ENCODE measurements at regions not wholly inside any gene's neighbourhood (a gene's known extent, or its start where the extent isn't known, plus 50 kb on each side); places are given as distances from the start of the nearest gene placed in this dataset.

GRCh38 chr4:63757929-63758328 is 651.3 kb downstream of the TECRL start:
- Histone ChIP-seq H3K79me2 (ENCODE audit: control insufficient read depth, insufficient read depth, low read length) (no peaks in the 10 kb centered on the region), H3K27me3 (ENCODE audit: control insufficient read depth, extremely low read depth, insufficient read depth, low read length) (no peaks in the 10 kb centered on the region), H4K20me1 (ENCODE audit: control insufficient read depth, extremely low read depth, insufficient read depth, low read length) (no peaks in the 10 kb centered on the region), H3K9ac (ENCODE audit: control insufficient read depth, extremely low read depth, insufficient read depth, low read length) (no peak overlapping the region), H3K4me2 (ENCODE audit: control insufficient read depth, extremely low read depth, insufficient read depth, low read depth, low read length) (no peak overlapping the region), H2AFZ (ENCODE audit: control insufficient read depth, low read length) (no peak overlapping the region), H3K4me3 (ENCODE audit: control insufficient read depth in 2 of 3, extremely low read depth in 1 of 3, insufficient read depth in 2 of 3, low read depth in 1 of 3, low read length in 3 of 3) (no peak overlapping the region), H3K36me3 (ENCODE audit: control insufficient read depth in 2 of 2, extremely low read depth in 1 of 2, insufficient read depth in 2 of 2, low read length in 2 of 2) (no peaks in the 10 kb centered on the region), H3K27ac (ENCODE audit: control insufficient read depth, insufficient read depth, low read length) (no peak overlapping the region), H3K4me1 (ENCODE audit: control insufficient read depth, extremely low read depth, insufficient read depth, low read length) (no peaks in the 10 kb centered on the region), H3K9me1 (ENCODE audit: control insufficient read depth, extremely low read depth, insufficient read depth, low read length) (no peaks in the 10 kb centered on the region), H3K9me3 (ENCODE audit: control insufficient read depth, low read depth, low read length) (no peaks in the 10 kb centered on the region)
- FAIRE-seq (no peak), DNase-seq (ENCODE audit: low read depth, low spot score) (no peak)
- TF ChIP-seq EZH2 (IDR thresholded peaks at IDR 0.05; ENCODE audit: low read length) = no peak
- TF ChIP-seq, protein P1, sequence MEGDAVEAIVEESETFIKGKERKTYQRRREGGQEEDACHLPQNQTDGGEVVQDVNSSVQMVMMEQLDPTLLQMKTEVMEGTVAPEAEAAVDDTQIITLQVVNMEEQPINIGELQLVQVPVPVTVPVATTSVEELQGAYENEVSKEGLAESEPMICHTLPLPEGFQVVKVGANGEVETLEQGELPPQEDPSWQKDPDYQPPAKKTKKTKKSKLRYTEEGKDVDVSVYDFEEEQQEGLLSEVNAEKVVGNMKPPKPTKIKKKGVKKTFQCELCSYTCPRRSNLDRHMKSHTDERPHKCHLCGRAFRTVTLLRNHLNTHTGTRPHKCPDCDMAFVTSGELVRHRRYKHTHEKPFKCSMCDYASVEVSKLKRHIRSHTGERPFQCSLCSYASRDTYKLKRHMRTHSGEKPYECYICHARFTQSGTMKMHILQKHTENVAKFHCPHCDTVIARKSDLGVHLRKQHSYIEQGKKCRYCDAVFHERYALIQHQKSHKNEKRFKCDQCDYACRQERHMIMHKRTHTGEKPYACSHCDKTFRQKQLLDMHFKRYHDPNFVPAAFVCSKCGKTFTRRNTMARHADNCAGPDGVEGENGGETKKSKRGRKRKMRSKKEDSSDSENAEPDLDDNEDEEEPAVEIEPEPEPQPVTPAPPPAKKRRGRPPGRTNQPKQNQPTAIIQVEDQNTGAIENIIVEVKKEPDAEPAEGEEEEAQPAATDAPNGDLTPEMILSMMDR (optimal IDR thresholded peaks at IDR 0.05 in 1 of 3, IDR thresholded peaks at IDR 0.05 in 1 of 3, conservative IDR thresholded peaks at IDR 0.05 in 1 of 3; ENCODE audit: extremely low read depth in 1 of 3, insufficient read depth in 2 of 3, low read length in 3 of 3) = no peak
- dilution Hi-C loops (cut with MboI; ENCODE audit: extremely low pct_ligation_motif_present, low sequenced_read_pairs) = no loop called here

- no peaks in the 10 kb centered on the region for H3K4me1 ChIP-seq (ENCODE audit: control insufficient read depth, extremely low read depth, insufficient read depth, low read length)
- dilution Hi-C loops (cut with MboI; ENCODE audit: extremely low pct_ligation_motif_present, low sequenced_read_pairs) = no loop called here
- H3K79me2 ChIP-seq (ENCODE audit: control insufficient read depth, insufficient read depth, low read length) = no peaks in the 10 kb centered on the region
- H2AFZ ChIP-seq (ENCODE audit: control insufficient read depth, low read length) = no peak overlapping the region
- H3K9ac ChIP-seq (ENCODE audit: control insufficient read depth, extremely low read depth, insufficient read depth, low read length) = no peak overlapping the region
- H3K9me1 ChIP-seq (ENCODE audit: control insufficient read depth, extremely low read depth, insufficient read depth, low read length) = no peaks in the 10 kb centered on the region
- H3K27ac ChIP-seq (ENCODE audit: control insufficient read depth, insufficient read depth, low read length) = no peak overlapping the region
- FAIRE-seq (no peak), DNase-seq (ENCODE audit: low read depth, low spot score) (no peak)
- H3K4me2 ChIP-seq (ENCODE audit: control insufficient read depth, extremely low read depth, insufficient read depth, low read depth, low read length) = no peak overlapping the region
- no peaks in the 10 kb centered on the region for H3K27me3 ChIP-seq (ENCODE audit: control insufficient read depth, extremely low read depth, insufficient read depth, low read length)
- H3K4me3 ChIP-seq (ENCODE audit: control insufficient read depth in 2 of 3, extremely low read depth in 1 of 3, insufficient read depth in 2 of 3, low read depth in 1 of 3, low read length in 3 of 3) = no peak overlapping the region
- TF ChIP-seq, protein P1 (optimal IDR thresholded peaks at IDR 0.05 in 1 of 3, IDR thresholded peaks at IDR 0.05 in 1 of 3, conservative IDR thresholded peaks at IDR 0.05 in 1 of 3; ENCODE audit: extremely low read depth in 1 of 3, insufficient read depth in 2 of 3, low read length in 3 of 3) = no peak
- no peak for TF ChIP-seq EZH2 (IDR thresholded peaks at IDR 0.05; ENCODE audit: low read length)
- no peaks in the 10 kb centered on the region for H4K20me1 ChIP-seq (ENCODE audit: control insufficient read depth, extremely low read depth, insufficient read depth, low read length)
- no peaks in the 10 kb centered on the region for H3K36me3 ChIP-seq (ENCODE audit: control insufficient read depth in 2 of 2, extremely low read depth in 1 of 2, insufficient read depth in 2 of 2, low read length in 2 of 2)
- H3K9me3 ChIP-seq (ENCODE audit: control insufficient read depth, low read depth, low read length) = no peaks in the 10 kb centered on the region
Measured at GRCh38 chr4:63742882-63743281, 666.4 kb downstream of the TECRL start.

All from keratinocyte (primary cell).